Esophagus squamous epithelium (tissue), 4 donors: ENCODE measurements at regions not wholly inside any gene's neighbourhood (a gene's known extent, or its start where the extent isn't known, plus 50 kb on each side); places are given as distances from the start of the nearest gene placed in this dataset.

ENCODE experiments used
- POLR2A ChIP-seq, 4 donors: fragments of 450-650 bp; IDR thresholded peaks; one replicate each; pipeline ENCODE4 v1.6.1; 2017; ENCODE audit warnings: antibody characterized with exemption in 4 of 4, mild to moderate bottlenecking in 4 of 4, moderate library complexity in 3 of 4
- TF ChIP-seq, protein P1 (sequence below), 6 experiments: fragments of 450-650 bp in 4 of 6; fragments of 200-600 bp in 2 of 6; sonication (generic) in 2 of 6; IDR thresholded peaks; one replicate each; pipeline ENCODE4 v1.5.1; 2016 to 2019; ENCODE audit warnings: antibody characterized with exemption in 6 of 6, mild to moderate bottlenecking in 4 of 6, moderate library complexity in 4 of 6

DNA sequence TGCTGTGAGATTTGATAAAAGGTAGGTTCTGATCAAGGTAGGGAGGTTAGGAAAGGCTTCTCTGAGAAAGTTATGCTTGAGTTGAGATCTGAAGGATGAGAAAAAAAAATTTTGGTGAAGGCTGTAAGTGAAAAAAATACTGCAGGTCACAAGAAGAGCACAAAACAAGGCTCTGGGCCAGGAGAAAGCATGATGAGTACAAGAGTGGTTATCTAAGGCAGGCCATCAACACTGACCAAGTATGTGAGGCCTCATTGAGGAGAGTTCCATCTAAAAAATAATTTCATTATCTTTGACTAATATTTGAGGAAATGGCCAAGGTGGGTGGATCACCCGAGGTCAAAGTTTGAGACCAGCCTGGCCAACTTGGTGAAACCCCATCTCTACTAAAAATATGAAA lies 71.6 kb upstream of the SLC4A4 start:
- TF ChIP-seq, protein P1, sequence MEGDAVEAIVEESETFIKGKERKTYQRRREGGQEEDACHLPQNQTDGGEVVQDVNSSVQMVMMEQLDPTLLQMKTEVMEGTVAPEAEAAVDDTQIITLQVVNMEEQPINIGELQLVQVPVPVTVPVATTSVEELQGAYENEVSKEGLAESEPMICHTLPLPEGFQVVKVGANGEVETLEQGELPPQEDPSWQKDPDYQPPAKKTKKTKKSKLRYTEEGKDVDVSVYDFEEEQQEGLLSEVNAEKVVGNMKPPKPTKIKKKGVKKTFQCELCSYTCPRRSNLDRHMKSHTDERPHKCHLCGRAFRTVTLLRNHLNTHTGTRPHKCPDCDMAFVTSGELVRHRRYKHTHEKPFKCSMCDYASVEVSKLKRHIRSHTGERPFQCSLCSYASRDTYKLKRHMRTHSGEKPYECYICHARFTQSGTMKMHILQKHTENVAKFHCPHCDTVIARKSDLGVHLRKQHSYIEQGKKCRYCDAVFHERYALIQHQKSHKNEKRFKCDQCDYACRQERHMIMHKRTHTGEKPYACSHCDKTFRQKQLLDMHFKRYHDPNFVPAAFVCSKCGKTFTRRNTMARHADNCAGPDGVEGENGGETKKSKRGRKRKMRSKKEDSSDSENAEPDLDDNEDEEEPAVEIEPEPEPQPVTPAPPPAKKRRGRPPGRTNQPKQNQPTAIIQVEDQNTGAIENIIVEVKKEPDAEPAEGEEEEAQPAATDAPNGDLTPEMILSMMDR (IDR thresholded peaks at IDR 0.05): no peak
- no peak for TF ChIP-seq POLR2A (IDR thresholded peaks at IDR 0.05)
